ENCODE measurements at regions not wholly inside any gene's neighbourhood (a gene's known extent, or its start where the extent isn't known, plus 50 kb on each side); places are given as distances from the start of the nearest gene placed in this dataset.

DNA sequence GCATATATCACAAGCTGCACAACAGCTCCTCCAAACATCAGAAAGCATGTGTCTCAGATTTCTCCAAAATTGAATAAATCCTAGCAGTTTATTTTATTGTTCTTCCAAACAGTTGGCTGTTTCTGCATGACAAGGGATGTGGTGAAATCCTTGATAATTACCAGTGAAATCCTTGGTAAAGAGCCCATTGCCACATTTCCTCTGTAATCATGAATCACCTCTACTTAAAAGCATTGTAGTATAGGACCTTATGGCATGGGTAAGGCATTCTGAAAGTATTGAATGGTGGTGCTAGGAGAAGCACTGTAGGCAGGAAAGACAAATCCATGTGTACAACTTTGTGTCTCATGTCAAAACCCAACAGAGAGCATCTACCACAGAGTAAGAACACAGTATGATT lies 135.8 kb upstream of the NDST3 start:
- Histone ChIP-seq H3K36me3 (ENCODE audit: low read depth, low read length) (no peaks in the 10 kb centered on the region), H3K4me2 (ENCODE audit: low read length) (no peak overlapping the region), H2AFZ (ENCODE audit: low read length) (no peak overlapping the region), H3K9ac (ENCODE audit: low read length) (no peak overlapping the region), H3K27me3 (ENCODE audit: low read length) (no peaks in the 10 kb centered on the region), H3K9me3 (ENCODE audit: low read length) (no peaks in the 10 kb centered on the region), H3K27ac (ENCODE audit: low read length) (no peak overlapping the region), H3K9me2 (replicated peaks; ENCODE audit: low read length) (no peaks in the 10 kb centered on the region), H4K20me1 (ENCODE audit: low read length) (no peaks in the 10 kb centered on the region), H3K79me2 (ENCODE audit: low read length) (no peaks in the 10 kb centered on the region), H3K4me3 (ENCODE audit: low read length) (no peak overlapping the region), H3K4me1 (ENCODE audit: insufficient read depth, low read length) (no peaks in the 10 kb centered on the region), H3F3A (ENCODE audit: low read length, unreplicated experiment) (no peaks in the 10 kb centered on the region)
- CTCF ChIA-PET: no interaction called here
- DNase-seq: no peak
- BruUV-seq (replicated peaks): no TSS peak
- POLR2A ChIA-PET (ENCODE audit: unreplicated experiment): no interaction called here
- ATAC-seq: no peak
- intact Hi-C loops (cut with micrococcal nuclease): no loop called here
- TF ChIP-seq, protein P1, sequence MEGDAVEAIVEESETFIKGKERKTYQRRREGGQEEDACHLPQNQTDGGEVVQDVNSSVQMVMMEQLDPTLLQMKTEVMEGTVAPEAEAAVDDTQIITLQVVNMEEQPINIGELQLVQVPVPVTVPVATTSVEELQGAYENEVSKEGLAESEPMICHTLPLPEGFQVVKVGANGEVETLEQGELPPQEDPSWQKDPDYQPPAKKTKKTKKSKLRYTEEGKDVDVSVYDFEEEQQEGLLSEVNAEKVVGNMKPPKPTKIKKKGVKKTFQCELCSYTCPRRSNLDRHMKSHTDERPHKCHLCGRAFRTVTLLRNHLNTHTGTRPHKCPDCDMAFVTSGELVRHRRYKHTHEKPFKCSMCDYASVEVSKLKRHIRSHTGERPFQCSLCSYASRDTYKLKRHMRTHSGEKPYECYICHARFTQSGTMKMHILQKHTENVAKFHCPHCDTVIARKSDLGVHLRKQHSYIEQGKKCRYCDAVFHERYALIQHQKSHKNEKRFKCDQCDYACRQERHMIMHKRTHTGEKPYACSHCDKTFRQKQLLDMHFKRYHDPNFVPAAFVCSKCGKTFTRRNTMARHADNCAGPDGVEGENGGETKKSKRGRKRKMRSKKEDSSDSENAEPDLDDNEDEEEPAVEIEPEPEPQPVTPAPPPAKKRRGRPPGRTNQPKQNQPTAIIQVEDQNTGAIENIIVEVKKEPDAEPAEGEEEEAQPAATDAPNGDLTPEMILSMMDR (conservative IDR thresholded peaks at IDR 0.05; ENCODE audit: low read depth, low read length): no peak
- TF ChIP-seq EZH2 (IDR thresholded peaks at IDR 0.05; ENCODE audit: low read length, unreplicated experiment) (no peak), EZH2phosphoT487 (IDR thresholded peaks at IDR 0.05; ENCODE audit: borderline replicate concordance, low read length) (no peak)

DNA sequence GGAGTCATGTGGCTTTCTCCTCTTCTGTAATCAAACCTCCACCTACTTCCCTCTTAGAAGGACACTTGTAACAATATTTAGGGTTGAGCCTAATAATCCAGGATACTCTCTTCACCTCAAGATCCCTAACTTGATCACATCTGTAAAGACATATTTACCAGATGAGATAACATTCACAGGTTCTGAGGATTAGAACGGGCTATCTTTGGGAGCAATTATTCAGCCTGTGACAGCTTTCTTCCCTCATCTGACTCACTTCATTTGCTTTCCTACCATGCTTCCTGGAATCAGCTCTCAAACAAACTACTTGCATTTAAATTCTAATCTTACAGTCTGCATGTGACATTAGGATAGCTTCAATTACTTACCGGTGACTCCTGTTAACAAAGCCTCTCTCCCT lies 133.5 kb upstream of the NDST3 start:
- H3K4me2 ChIP-seq (ENCODE audit: low read length): no peak overlapping the region
- BruUV-seq (replicated peaks): no TSS peak
- CTCF ChIA-PET: no interaction called here

GRCh38 chr4:117907646-117908045 lies 126.6 kb upstream of the NDST3 start:
- Histone ChIP-seq H3K27me3 (ENCODE audit: low read length) (no peaks in the 10 kb centered on the region), H3F3A (ENCODE audit: low read length, unreplicated experiment) (no peaks in the 10 kb centered on the region), H3K9me3 (ENCODE audit: low read length) (no peaks in the 10 kb centered on the region), H2AFZ (ENCODE audit: low read length) (no peak overlapping the region), H3K4me2 (ENCODE audit: low read length) (no peak overlapping the region), H3K36me3 (ENCODE audit: low read depth, low read length) (no peaks in the 10 kb centered on the region), H3K9me2 (replicated peaks; ENCODE audit: low read length) (no peaks in the 10 kb centered on the region), H3K4me3 (ENCODE audit: low read length) (no peak overlapping the region), H3K4me1 (ENCODE audit: insufficient read depth, low read length) (no peaks in the 10 kb centered on the region), H3K27ac (ENCODE audit: low read length) (no peak overlapping the region), H3K9ac (ENCODE audit: low read length) (no peak overlapping the region), H3K79me2 (ENCODE audit: low read length) (no peaks in the 10 kb centered on the region), H4K20me1 (ENCODE audit: low read length) (no peaks in the 10 kb centered on the region)
- intact Hi-C loops (cut with micrococcal nuclease): no loop called here
- CTCF ChIA-PET: no interaction called here
- no TSS peak for BruUV-seq (replicated peaks)
- POLR2A ChIA-PET (ENCODE audit: unreplicated experiment): no interaction called here
- ATAC-seq (no peak), DNase-seq (no peak)
- TF ChIP-seq EZH2 (IDR thresholded peaks at IDR 0.05; ENCODE audit: low read length, unreplicated experiment): no peak
- TF ChIP-seq EZH2phosphoT487 (IDR thresholded peaks at IDR 0.05; ENCODE audit: borderline replicate concordance, low read length): no peak
- TF ChIP-seq, protein P1 (conservative IDR thresholded peaks at IDR 0.05; ENCODE audit: low read depth, low read length): no peak

More for the DNA sequence above, 133.5 kb upstream of the NDST3 start:
- Histone ChIP-seq H3K9ac (ENCODE audit: low read length) (no peak overlapping the region), H3K36me3 (ENCODE audit: low read depth, low read length) (no peaks in the 10 kb centered on the region), H3K4me3 (ENCODE audit: low read length) (no peak overlapping the region), H4K20me1 (ENCODE audit: low read length) (no peaks in the 10 kb centered on the region), H2AFZ (ENCODE audit: low read length) (no peak overlapping the region), H3K9me2 (replicated peaks; ENCODE audit: low read length) (no peaks in the 10 kb centered on the region), H3K27ac (ENCODE audit: low read length) (no peak overlapping the region), H3F3A (ENCODE audit: low read length, unreplicated experiment) (no peaks in the 10 kb centered on the region), H3K79me2 (ENCODE audit: low read length) (no peaks in the 10 kb centered on the region), H3K27me3 (ENCODE audit: low read length) (no peaks in the 10 kb centered on the region), H3K4me1 (ENCODE audit: insufficient read depth, low read length) (no peaks in the 10 kb centered on the region), H3K9me3 (ENCODE audit: low read length) (no peaks in the 10 kb centered on the region)
- no peak for ATAC-seq
- TF ChIP-seq, protein P1 (conservative IDR thresholded peaks at IDR 0.05; ENCODE audit: low read depth, low read length): no peak
- no peak for TF ChIP-seq EZH2phosphoT487 (IDR thresholded peaks at IDR 0.05; ENCODE audit: borderline replicate concordance, low read length)
- no peak for TF ChIP-seq EZH2 (IDR thresholded peaks at IDR 0.05; ENCODE audit: low read length, unreplicated experiment)
- no peak for DNase-seq
- POLR2A ChIA-PET (ENCODE audit: unreplicated experiment): no interaction called here
- intact Hi-C loops (cut with micrococcal nuclease): no loop called here

Measured in PC-3 (cell line).